NCI-H1694 (cell line): ENCODE measurements at regions not wholly inside any gene's neighbourhood (a gene's known extent, or its start where the extent isn't known, plus 50 kb on each side); places are given as distances from the start of the nearest gene placed in this dataset.

Source experiments
- DNase-seq: peaks from one replicate; lab custom pipeline; 2025; lab: John Stamatoyannopoulos, UW

DNA sequence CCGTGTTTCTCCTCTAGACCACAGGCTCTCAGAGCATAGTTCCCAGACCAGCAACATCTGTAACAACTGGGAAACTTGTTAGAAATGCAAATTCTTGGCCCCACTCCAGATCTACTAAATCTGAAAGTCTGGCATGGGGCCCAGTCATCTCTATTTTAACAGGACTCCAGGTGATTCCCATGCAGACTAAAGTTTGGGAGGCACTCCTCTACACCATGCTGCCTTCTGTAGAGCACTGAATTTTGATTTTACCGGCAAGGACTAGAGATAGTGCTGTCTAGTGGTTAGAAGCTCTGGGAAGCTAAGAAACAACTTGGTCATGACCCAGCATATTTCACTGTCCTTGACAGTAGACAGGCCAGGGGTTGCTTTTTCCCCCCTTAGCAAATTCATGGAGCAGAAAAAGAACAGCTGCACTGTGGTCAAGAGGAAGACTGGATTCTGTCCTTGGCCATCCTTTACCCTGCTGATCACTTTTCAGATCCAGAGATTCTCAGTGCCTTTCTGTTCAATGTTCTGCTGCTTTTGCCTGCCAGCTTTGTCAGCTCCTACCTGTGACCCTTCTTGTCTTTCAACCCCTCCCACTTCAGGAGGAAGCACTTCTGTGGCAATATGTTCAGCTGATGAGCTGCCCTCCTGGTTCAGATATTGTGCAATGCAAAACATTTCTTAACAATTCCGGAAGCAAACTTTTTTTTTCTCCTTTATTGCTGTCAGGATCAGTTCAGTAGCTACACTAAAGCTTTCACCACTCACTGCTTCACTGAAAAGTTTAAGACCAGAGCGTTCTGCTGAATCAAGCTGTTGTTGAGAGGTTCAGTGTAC lies 133.8 kb upstream of the NUDT4 start:
- DNase-seq: no peak

DNA sequence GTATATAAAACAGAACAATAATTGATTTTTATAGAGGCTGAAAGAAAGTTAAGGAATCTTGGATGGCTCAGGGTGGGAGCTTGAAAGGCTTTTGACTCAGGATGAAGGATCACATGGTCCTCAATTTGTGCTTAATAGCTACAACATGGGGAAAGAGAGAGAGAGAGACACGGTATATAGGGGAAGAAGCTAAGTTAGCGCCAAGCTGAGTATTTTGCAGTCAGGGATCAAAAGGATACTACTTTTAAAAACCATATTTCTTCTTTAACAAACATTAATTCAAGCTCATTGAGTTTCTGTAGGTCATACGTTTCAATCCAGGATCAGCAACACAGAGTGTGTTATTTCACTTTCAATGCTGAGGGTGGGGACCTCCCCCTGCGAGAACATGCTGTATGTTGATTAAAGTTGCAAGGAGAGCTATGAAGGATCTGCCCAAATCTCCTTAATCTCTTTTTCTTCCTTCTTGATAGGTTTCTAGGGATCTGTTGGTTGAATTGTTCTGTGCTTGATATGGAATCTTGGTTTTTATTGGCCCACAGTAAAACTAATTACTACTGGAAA lies 133.1 kb upstream of the NUDT4 start:
- DNase-seq: no peak

DNA sequence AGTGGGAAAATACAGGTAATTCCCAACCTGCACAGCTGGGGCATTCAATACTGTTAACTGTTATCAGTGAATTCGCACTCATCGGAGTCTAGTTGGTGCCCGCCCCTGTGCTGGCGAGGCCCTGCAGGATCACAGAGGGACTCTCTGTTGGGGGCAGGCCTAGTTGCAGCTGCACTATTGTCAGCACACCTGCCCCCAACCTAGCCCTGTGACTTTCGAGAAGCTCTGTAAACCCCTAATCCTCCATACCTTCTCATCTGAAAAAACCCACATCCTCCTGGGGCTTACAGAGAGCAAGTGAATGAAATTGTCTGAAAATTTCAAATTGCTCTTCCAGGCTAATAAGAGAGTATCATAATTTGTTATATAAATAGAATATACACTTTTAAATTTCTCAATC lies 132.2 kb upstream of the NUDT4 start:
- DNase-seq: no peak

DNA sequence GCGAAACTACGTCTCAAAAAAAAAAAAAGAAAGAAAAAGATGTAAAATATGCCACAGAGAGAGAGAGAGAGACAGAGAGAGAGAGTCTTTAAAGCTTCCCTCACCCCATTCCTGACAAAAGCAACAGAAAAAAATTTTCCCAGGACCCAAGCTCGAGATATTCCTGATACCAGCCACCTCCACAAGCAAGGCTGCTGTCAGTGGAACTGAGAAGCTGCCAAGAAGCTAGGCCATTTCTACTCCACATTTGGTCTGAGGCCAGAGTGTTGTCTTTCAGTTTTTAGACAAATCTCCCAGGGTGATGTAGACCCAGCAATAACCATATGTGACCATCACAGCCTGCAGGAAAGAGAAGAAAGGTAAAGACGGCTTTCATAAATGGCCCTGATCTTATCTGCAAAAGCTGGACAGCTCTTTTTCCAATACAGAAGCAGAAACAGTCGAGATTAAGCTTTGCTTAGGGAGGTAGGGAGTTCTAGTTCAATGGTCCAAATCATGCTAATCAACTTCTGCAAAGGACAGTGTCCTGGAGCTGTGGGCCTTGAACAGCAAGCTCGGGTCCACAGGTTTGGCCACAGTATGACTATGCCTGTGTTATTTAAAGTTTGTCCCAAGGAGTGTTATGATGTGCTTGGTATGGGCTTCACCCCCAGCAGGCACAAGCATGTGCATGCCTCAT lies 130.3 kb upstream of the NUDT4 start:
- DNase-seq: no peak

DNA sequence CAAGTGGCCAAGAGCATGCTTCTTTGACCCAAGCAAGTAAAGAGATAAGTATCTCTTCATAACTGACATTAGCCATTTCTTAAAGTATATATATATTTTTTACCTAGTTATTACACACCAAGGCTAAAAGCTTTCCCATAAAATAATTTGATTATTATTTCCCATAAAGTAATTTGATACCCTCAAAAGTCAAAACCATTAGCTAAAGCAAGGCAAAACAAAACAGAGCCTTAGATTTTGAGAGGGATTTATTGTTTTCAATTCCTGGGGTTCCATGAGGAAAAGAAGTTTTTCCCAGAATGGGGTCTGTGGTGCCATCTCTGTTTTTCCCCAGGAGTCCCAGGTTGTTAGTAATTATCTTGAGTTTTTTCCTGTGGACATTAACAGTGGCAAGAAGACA lies 125.5 kb upstream of the NUDT4 start:
- DNase-seq: no peak

DNA sequence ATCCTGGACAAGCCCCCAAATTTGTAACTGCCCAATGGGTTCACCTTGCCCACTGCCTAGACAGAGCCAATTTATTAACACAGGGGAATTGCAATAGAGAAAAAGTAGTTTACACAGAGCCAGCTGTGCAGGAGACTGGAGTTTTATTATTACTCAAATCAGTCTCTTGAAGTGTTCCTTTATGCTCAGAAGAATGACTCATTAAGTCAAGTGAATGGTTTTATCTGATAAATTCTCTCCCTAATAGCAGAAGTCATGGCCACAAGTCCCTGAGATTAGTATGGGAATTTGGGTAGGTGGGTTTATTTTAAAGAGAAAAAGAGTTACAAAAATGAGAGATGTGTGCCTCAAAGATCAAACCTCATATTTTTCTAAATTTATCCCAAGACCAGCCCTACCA lies 122.8 kb upstream of the NUDT4 start:
- no peak for DNase-seq

DNA sequence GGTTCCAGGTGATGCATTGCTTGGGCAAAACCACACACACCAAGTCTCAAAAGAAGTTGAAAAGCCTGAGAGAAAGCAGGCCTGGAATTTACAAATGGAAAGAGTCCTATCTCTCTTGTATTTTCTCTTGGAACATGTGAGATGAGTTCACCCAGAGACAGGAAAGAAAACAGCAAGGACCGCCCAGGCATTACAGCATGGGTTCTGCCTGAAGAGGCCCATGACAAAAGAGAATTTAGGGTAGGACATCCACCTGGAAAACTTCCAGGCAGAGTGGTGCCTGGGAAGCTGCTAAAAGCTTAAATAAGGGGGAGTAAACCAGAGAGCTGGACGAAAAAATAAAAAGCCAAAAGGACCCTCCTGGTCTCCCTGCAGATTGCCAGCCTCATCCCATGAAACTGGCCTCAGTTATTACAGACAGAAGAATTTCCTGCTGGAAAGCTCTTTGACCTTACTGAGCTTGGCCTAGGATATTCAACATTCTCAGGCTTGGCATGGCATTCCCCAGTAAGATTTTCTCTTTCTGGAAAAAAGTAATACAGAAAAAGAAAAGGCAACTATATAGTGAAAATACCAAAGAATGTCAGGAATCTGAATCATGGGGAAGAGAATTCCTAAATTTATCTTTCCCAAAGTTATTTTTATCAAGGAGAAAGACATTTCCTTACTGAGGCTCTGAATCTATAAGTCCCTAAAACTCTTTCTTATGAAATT lies 121.3 kb upstream of the NUDT4 start:
- DNase-seq: no peak

DNA sequence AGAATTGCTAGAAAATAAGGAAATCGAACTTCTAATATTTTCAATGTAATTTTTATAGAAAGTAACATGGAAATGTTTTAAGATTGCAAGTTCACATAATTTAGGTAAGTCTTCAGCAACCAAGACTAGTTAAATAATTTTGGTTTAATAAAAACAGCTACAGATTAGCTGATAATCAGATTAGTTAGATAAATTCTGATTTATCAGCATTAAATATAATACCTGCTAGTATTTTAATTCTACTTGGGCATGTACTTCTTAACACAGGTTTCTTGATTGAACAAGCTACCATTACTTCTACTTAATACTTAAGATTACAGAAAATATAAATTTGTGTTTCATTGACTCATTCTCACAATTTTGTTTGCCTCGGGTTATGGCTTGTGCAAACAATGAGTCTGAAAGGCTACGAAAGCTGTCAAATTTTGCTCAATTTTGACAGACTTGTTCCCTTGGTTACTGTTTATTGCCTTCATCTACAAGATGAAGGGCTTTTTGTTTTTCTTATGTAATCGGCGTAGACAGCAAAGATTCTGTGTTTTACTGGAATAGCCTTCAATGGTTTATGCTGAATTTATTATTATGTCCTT lies 116.1 kb upstream of the NUDT4 start:
- DNase-seq: no peak

DNA sequence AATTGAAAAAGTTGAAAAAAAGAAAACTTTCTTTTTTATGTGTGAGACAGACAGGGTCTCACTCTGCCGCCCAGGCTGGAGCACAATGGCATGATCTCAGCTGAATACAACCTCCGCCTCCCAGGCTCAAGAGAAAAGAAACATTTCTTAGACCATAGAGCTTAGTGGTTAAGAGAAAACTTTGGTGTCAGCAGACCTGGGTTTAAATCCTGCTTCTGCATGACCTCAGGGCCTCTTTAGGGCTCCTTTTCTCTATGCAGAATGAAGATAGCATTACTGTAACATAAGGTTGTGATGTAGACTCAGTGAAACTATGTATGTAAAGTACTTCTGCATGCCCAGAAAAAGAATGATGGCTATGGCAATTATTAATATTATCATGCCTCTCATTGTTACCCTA lies 104.7 kb upstream of the NUDT4 start:
- no peak for DNase-seq

DNA sequence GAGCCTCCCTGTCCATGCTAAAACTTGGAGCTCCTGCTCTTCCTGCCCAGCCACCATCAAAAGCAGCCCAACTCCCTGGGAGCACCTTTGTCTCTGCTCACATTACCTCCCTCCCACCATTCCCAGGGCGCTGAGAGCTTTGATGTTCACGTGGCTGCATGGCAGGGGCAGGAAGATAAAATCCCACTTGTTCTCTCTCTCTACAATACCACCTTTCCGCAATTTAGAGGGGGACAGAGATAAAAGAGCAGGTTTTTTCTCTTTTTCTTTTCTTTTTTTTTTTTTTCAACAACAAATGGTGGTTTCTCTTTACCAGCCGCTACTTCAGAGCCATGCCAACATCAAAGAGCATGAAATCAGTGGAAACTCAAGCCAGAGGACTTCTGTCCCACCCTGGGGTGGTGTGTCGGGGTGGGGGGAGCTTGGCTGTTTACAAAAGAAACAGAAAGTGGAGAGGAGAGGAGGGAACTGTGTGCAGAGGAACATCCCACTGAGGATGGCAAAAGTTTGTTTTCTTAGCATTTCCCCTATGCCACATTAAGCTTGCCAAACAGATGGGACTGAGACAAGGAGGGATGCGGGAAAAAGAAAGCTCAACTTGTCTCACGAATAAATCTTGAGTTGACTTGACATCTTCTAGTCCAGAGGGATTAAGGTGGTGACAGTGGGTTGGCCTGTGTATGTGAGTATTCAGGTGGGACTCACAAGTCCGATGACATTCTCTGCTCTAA lies 103.7 kb upstream of the NUDT4 start:
- DNase-seq: no peak

DNA sequence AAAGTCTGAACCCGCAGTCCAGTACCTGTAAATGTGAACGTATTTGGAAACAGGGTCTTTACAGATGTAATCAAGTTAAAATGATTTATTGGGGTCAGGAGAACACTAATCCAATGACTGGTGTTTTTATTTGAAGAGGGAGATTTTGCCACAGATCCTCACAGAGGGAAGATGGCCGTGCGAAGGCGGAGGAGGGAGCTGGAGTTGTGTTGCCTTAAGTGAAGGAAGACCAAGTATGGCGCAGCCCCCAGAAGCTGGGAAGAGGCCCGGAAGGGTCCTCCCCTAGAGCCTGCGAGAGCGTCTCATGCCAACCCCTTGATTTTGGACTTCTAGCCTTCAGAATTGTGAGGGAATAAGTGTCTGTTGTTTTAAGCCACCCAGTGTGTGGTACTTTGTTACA lies 102.8 kb upstream of the NUDT4 start:
- DNase-seq: no peak

DNA sequence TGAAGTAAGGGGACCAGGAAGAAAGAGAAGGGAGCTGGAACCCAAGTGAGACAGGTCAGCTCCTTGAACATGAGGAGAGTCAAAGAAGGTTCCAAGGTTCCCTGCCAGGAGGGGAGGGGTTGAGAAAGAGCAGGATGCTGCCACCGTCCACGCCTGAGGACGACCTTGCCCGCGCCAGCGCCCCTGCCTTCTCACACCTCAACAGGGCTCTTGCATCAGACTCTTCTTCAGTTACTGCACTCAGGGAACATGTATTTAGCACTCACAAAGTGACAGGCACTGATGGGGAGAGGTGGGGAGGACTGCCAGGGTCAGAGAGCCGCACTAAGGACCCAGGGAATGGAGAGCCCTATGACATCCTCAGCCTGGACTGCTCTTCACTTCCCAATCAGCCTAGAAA lies 102.1 kb upstream of the NUDT4 start:
- no peak for DNase-seq

DNA sequence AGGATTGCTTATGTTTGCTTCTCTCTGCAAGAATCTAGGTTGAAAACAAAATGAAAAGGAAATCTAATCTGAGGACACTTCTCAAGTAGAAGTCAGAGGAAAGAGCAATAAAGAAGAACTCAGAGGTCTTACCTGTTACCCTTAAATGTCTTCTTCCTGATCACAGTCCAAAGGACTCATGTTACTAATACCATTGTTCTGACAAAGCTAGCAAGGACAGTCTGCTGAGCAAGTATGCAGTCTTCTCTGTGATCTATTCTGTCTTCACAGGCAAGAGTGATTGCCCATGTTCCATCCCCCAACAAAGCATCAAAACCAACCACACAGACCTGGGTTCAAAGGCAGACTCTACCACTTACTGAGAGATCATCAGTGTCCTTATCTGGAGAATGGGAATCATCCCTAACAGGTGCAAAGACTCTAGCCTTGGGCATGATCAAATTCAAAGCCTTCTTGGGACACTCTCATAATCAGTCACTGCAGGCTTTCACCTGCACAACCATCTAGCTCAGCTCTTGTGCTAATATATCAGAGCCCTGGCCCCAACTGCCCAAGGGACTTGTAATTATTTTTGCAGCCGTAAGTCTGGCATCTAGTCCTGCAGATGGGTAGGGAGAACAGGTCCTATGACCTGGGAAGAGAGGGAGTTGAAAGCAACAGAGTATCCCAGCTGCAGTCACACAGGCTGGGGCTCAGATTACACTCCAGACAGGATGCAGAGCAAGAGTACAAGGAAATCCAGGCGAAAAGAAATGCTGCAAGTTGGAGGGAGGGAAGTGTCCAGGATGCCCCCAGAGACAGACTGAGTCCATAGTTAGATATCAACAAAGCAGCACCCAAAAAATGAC lies 97.9 kb upstream of the NUDT4 start:
- no peak for DNase-seq

DNA sequence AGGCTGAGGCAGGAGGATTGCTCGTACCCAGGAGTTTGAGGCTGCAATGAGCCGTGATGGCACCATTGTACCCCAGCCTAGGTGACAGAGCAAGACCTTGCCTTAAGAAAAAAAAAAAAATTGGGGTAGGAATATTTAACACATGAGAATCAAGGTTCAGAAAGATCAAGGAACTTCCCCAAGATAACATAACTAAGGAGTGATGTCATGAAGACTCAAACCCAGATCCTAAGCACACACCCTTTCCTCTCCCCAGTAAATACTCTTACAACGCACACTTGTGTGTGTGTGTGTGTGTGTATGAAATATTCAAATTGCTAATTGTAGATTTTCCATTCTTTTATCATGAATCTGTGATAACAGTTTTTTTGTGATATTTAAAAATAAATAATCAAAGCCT lies 90.6 kb upstream of the NUDT4 start:
- no peak for DNase-seq

DNA sequence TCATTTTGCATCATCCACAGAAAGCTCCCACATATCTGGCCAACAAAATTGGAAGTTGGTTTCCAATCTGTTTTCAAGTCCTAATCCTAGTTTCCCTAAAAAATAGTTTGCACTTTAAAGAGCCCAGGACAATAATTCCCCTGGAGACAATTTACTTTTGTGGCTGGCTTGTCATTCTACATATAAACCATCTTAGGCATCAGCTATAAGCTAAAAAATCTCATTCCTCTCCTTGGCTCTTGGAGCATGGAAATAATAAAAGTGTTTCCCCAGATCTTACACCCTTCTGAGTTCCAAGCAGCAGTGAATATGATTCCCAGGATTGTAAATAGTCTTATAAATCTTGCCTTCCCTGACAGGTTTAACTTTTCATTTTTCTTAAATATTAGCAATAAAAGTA lies 89.1 kb upstream of the NUDT4 start:
- DNase-seq: no peak

DNA sequence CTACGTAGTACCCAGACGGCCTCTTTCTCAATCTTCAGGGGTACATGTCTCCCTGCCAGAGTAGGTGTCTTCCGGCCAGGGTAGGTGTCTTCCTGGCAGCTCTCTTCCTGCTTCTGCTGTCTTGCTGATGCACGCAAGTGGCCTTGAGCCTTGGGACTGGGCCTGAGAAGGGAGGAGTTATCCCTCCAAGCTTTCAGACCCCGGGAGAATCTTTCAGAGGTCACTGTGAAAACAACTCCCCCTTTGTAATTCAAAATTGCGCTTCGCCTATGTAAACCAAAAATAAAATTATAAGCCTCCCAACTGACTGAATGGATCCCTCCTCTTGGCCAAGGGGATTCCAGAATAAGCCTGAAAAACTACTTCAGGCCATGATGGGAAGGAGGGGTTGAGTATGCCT lies 87.3 kb upstream of the NUDT4 start:
- DNase-seq: no peak

DNA sequence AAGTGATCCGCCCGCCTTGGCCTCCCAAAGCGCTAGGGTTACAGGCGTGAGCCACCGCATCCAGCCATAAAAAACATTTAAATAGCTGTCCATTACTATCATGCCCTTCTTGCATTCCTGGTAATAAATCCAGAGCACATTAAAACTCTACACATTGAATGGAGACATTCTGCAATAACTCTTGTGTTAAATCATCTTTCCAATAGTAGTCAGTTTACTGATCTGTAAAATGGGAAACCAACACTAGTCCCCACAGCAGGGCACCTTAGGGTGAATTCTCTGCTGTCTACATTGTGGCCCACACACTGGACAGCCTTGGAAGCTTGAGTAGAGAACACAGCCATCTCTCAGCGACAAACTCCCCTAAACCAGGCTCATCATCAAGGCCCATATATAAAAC lies 85.5 kb upstream of the NUDT4 start:
- DNase-seq: no peak

DNA sequence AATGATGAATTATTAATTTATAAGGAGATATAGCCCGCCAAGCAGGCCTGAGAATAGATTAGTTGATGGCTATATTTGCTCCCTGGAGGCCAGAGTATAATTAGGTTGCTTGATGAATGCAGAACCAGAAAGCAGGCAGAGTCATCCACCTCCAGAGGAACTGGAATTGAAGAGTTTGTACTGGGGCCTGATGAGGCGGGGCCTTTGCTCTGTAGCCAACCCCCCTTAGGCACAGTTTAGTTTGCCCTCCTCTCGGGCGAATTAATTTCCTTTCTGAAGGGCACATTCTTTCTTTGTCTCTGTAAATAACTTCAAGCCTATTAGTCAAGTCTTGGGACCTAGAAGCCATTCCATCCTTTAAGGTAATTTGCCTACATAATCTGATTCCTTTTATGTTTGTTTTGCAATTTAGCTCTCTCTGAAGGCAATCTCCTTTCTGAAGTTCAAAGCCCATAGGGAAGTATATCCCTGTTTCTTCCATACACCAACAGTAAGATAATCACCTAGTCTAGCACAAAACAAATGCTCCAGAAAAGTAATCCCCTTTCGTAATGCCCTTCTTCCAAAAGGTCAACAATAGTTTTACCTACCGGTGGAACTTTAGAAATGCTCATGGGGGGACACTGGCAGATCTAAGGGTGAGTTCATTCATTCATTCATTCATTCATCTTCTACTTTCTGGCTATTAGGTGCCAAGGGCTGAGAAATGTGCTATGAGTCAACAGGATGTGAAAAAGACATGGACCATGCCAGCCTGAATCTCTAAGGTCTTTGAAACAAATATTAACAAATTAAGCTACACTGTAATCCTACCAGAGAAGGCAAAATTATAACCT lies 84.8 kb upstream of the NUDT4 start:
- DNase-seq: no peak

DNA sequence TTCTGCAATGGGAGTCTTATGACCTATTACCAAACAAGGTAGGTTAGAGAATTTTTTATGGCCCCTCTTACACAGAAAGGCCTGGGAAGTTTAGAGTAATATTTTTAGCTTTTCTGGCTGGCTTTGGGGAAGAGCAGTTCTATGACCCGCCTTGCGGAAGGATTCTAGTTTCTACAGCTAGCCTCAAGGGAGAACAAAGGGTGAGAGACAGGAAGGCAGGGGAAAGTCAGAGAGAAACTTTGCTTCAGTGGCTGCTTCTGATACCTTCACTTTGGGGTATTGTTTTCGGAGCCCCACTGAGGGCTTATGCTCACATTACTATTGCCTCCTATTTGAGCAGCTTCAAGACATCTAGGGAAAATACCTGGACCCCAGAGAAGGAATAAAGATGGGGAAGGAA lies 80.7 kb upstream of the NUDT4 start:
- no peak for DNase-seq

DNA sequence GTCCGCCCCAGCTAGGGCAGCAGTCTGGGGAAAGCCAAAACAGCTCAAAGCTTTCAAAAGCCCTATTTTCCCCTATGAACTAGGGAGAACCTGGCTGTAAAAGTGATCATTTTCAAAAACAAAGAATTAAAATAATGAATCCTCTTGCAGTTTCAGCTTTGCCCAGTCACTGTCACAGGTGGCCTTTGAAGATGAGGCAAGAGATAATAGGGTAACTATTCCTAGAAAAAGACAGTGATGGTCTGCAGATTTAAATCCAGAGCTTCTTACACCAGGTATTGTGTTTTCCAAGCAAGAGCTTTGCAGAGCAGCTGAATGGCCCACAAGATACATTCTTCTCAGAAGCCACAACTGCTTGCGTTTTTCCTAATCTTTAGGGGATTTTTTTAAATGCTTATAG lies 80.2 kb upstream of the NUDT4 start:
- DNase-seq: no peak
